WERI-Rb-1 (cell line): ENCODE measurements at regions not wholly inside any gene's neighbourhood (a gene's known extent, or its start where the extent isn't known, plus 50 kb on each side); places are given as distances from the start of the nearest gene placed in this dataset.

Experiments used
- DNase-seq: peaks from one replicate; pipeline ENCODE4 v3.0.0-alpha.2; 2020
- H3K27ac ChIP-seq: fragments of 250-450 bp; sonication (Bioruptor Pico); 2 replicates; pipeline ENCODE4 v1.5.1; 2020; ENCODE audit warnings: mild to moderate bottlenecking, moderate library complexity
- H3K27me3 ChIP-seq: fragments of 250-450 bp; sonication (Bioruptor Pico); 2 replicates; pipeline ENCODE4 v1.5.1; 2021; ENCODE audit warnings: mild to moderate bottlenecking, low read depth, moderate library complexity; ENCODE audit not compliant: insufficient read depth, severe bottlenecking
- H3K36me3 ChIP-seq: fragments of 250-450 bp; sonication (Bioruptor Pico); 2 replicates; pipeline ENCODE4 v1.5.1; 2020; ENCODE audit warnings: mild to moderate bottlenecking, moderate library complexity
- H3K4me3 ChIP-seq: 2 replicates; pipeline ENCODE4 v1.5.1; 2011; ENCODE audit warnings: low read depth, mild to moderate bottlenecking, control low read depth, low read length
- H3K9me3 ChIP-seq: fragments of 250-450 bp; sonication (Bioruptor Pico); 2 replicates; pipeline ENCODE4 v1.5.1; 2021; ENCODE audit warnings: mild to moderate bottlenecking, moderate library complexity; ENCODE audit not compliant: severe bottlenecking
- CTCF ChIP-seq: IDR thresholded peaks from 2 replicates; pipeline ENCODE4 v1.5.1; 2011; ENCODE audit warnings: low read depth, mild to moderate bottlenecking, control low read depth, inconsistent platforms, low read length

- TF ChIP-seq CTCF: no peak
- Histone ChIP-seq H3K4me3 (no peak overlapping the region), H3K9me3 (no peaks in the 10 kb centered on the region), H3K27me3 (no peaks in the 10 kb centered on the region), H3K36me3 (no peaks in the 10 kb centered on the region), H3K27ac (no peak overlapping the region)
- no peak for DNase-seq
Observed at GRCh38 chr1:73644198-73644597, 553.8 kb downstream of the LRRIQ3 start.

- Histone ChIP-seq H3K27me3 (no peaks in the 10 kb centered on the region), H3K27ac (no peak overlapping the region), H3K9me3 (no peaks in the 10 kb centered on the region), H3K36me3 (no peaks in the 10 kb centered on the region), H3K4me3 (no peak overlapping the region)
- DNase-seq: no peak
- TF ChIP-seq CTCF: no peak
Observed at GRCh38 chr1:73639494-73639893, 558.5 kb downstream of the LRRIQ3 start.

- Histone ChIP-seq H3K4me3 (no peak overlapping the region), H3K36me3 (no peaks in the 10 kb centered on the region), H3K9me3 (no peaks in the 10 kb centered on the region), H3K27ac (no peak overlapping the region), H3K27me3 (no peaks in the 10 kb centered on the region)
- TF ChIP-seq CTCF: no peak
- DNase-seq: no peak
Observed at GRCh38 chr1:73637264-73637663, 560.7 kb downstream of the LRRIQ3 start.

- Histone ChIP-seq H3K4me3 (no peak overlapping the region), H3K9me3 (no peaks in the 10 kb centered on the region), H3K27ac (no peak overlapping the region), H3K36me3 (no peaks in the 10 kb centered on the region), H3K27me3 (no peaks in the 10 kb centered on the region)
- no peak for TF ChIP-seq CTCF
- no peak for DNase-seq
Observed at GRCh38 chr1:73635021-73635420, 563.0 kb downstream of the LRRIQ3 start.

GRCh38 chr1:73627723-73628122 lies 570.3 kb downstream of the LRRIQ3 start:
- no peak overlapping the region for H3K27ac ChIP-seq
- no peak for TF ChIP-seq CTCF
- H3K36me3 ChIP-seq: no peaks in the 10 kb centered on the region
- peak; percentile 26 for DNase-seq
- H3K4me3 ChIP-seq: no peak overlapping the region
- no peaks in the 10 kb centered on the region for H3K9me3 ChIP-seq
- H3K27me3 ChIP-seq: no peaks in the 10 kb centered on the region

GRCh38 chr1:73626326-73626725 lies 571.6 kb downstream of the LRRIQ3 start:
- TF ChIP-seq CTCF: no peak
- Histone ChIP-seq H3K9me3 (no peaks in the 10 kb centered on the region), H3K27me3 (no peaks in the 10 kb centered on the region), H3K27ac (no peak overlapping the region), H3K4me3 (no peak overlapping the region), H3K36me3 (no peaks in the 10 kb centered on the region)
- no peak for DNase-seq
